ENCODE measurements at regions not wholly inside any gene's neighbourhood (a gene's known extent, or its start where the extent isn't known, plus 50 kb on each side); places are given as distances from the start of the nearest gene placed in this dataset.

DNA sequence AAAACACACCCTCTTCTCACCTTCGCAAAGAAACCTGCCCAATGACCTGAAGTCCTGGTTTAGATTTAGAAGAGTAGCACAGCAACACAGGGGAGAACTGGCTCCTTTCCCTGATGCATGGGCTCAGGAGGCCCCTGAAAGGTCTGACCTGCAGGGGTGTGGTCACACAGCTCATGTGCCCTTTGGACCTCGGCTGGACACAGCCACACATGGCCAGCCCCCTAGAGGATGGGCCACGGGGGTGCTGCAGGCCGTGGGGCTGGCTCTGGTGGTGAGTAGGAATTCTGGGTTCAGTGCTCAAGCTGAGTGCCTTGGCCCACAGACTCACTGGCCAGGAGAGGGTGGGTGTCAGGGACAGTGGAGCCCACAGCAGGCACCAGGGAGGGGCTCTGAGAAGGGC is 118.5 kb upstream of the ADCY1 start:
- WGBS, 2 donors, result 72 to 94% methylated on average over 1 to 3 of the region's 4 CpGs

DNA sequence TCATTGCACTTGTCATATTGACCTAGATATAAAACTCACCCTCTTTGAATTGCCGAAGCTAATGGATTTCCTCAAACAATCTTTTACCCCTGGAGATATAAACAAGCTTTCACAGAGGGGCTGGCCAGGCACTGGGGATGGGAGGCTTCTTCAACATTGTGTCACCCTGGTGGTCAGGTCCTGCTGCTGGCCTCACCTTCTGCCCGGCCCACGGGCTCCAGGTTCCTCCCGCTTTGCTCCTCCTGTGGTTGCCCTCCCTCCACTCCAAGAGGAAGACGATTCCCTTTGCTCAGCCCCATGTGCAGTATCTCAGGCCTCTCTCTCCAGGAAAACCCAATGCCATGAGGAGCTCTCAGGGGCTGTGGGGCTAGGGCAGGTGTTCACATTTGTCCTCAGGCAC is 118.1 kb upstream of the ADCY1 start:
- WGBS, 2 donors, result 89 to 90% methylated on average over 5 of the region's 5 CpGs
- Histone ChIP-seq H3K4me3 (replicated peaks in 1 of 3) (no peak overlapping the region), H3K27me3 (no peaks in the 10 kb centered on the region), H3K4me1 (no peaks in the 10 kb centered on the region), H3K9me3 (no peaks in the 10 kb centered on the region), H3K27ac (no peak overlapping the region), H3K36me3 (no peaks in the 10 kb centered on the region)
- intact Hi-C loops (cut with DNase I), result no loop called here
- DNase-seq, result no peak
- TF ChIP-seq CTCF (IDR thresholded peaks at IDR 0.05) (no peak), POLR2A (IDR thresholded peaks at IDR 0.05) (no peak)

More for the DNA sequence above, 118.5 kb upstream of the ADCY1 start:
- no peaks in the 10 kb centered on the region for H3K27me3 ChIP-seq
- H3K4me3 ChIP-seq (replicated peaks in 1 of 3), result no peak overlapping the region
- no peaks in the 10 kb centered on the region for H3K9me3 ChIP-seq
- no peaks in the 10 kb centered on the region for H3K4me1 ChIP-seq
- TF ChIP-seq POLR2A (IDR thresholded peaks at IDR 0.05) (no peak), CTCF (IDR thresholded peaks at IDR 0.05) (no peak)
- DNase-seq, result no peak
- no peaks in the 10 kb centered on the region for H3K36me3 ChIP-seq
- intact Hi-C loops (cut with DNase I), result no loop called here
- no peak overlapping the region for H3K27ac ChIP-seq

DNA sequence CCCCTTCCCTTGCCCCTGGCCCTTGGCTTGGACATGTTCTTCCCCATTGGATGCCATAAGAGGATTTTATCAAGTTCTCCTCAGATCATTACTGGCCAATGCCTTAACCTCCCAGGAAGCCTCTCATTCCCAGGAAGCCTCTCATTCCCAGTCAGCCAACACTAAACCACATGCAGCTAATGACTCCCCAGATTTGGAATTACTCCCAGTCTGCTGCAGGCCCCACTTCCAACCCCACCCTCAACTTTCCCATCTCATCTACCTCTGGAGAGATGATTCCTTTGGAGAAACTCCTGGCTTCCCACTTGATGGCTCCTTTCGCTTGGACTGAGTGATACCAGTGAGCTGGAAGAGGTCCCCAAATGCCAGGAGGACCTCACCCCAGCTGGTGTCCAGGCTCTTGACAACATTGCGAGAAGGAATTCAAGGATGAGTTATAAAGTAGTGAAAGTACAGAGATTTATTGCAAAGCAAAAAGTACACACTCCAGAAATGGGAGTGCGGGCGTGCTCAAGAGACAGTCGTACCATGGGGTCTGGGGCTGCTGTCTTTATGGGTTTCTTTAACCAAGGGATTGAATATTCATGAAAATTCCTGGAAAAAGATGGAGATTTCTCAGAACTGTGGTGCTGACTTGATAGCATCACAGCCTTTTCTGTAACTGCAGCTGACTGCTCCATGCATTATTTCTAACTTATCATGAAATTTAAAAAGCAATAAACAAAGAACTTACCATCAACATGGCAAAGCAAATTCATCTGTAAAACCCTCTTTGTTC is 117.2 kb upstream of the ADCY1 start:
- H3K27ac ChIP-seq, result no peak overlapping the region
- H3K4me1 ChIP-seq, result no peaks in the 10 kb centered on the region
- TF ChIP-seq CTCF (IDR thresholded peaks at IDR 0.05), result no peak
- TF ChIP-seq POLR2A (IDR thresholded peaks at IDR 0.05), result no peak
- no peak for DNase-seq
- H3K36me3 ChIP-seq, result no peaks in the 10 kb centered on the region
- no peaks in the 10 kb centered on the region for H3K27me3 ChIP-seq
- WGBS, 2 donors, result 88 to 89% methylated on average over 5 of the region's 5 CpGs
- no peak overlapping the region for H3K4me3 ChIP-seq (replicated peaks in 1 of 3)
- H3K9me3 ChIP-seq, result no peaks in the 10 kb centered on the region
- intact Hi-C loops (cut with DNase I), result no loop called here

GRCh38 chr7:45457591-45457990 is 116.6 kb upstream of the ADCY1 start:
- Histone ChIP-seq H3K36me3 (no peaks in the 10 kb centered on the region), H3K4me1 (no peaks in the 10 kb centered on the region), H3K27me3 (no peaks in the 10 kb centered on the region), H3K9me3 (no peaks in the 10 kb centered on the region), H3K4me3 (replicated peaks in 1 of 3) (no peak overlapping the region), H3K27ac (no peak overlapping the region)
- TF ChIP-seq POLR2A (IDR thresholded peaks at IDR 0.05) (no peak), CTCF (IDR thresholded peaks at IDR 0.05) (no peak)
- no peak for DNase-seq
- WGBS, 2 donors, result 41 to 42% methylated on average over 3 of the region's 3 CpGs
- intact Hi-C loops (cut with DNase I), result no loop called here

DNA sequence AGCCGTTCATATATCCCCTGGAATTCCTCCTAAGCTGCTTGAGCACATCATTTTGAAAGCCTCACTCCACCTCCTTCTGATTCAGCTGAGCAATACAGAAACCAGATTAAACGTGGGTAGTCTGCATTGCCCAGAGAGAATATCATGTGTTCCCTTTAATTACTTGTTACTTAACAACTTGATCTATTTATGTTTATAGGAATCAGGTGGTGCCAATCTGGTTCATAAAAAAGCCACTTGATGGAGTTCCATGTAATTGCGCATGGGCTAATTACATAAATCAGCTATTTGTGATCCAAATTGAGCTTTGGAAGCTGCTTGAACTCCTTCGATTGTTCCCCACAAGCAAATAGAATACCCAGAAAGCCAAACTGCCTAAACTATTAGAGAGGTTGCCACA is 114.7 kb upstream of the ADCY1 start:
- DNase-seq, result no peak
- WGBS, 2 donors, result 60% methylated on average over 4 of the region's 4 CpGs
- H3K36me3 ChIP-seq, result no peaks in the 10 kb centered on the region
- no peak overlapping the region for H3K4me3 ChIP-seq (replicated peaks in 1 of 3)
- no peaks in the 10 kb centered on the region for H3K27me3 ChIP-seq
- no peaks in the 10 kb centered on the region for H3K9me3 ChIP-seq
- H3K27ac ChIP-seq, result no peak overlapping the region
- intact Hi-C loops (cut with DNase I), result no loop called here
- no peak for TF ChIP-seq POLR2A (IDR thresholded peaks at IDR 0.05)
- no peak for TF ChIP-seq CTCF (IDR thresholded peaks at IDR 0.05)
- H3K4me1 ChIP-seq, result no peaks in the 10 kb centered on the region
